Muscle of leg (tissue), 3 donors: ENCODE measurements at regions not wholly inside any gene's neighbourhood (a gene's known extent, or its start where the extent isn't known, plus 50 kb on each side); places are given as distances from the start of the nearest gene placed in this dataset.

Experiments used
- DNase-seq: peaks from one replicate; pipeline ENCODE4 v3.0.0; 2013
- H3K27ac ChIP-seq: one replicate; pipeline ENCODE4 v1.5.1; 2013; ENCODE audit warnings: mild to moderate bottlenecking, low read length, control low read depth
- H3K27me3 ChIP-seq: one replicate; pipeline ENCODE4 v1.6.1; 2013; ENCODE audit warnings: low read length; ENCODE audit not compliant: control insufficient read depth, insufficient read depth
- H3K36me3 ChIP-seq: one replicate; pipeline ENCODE4 v1.6.1; 2013; ENCODE audit warnings: low read length; ENCODE audit not compliant: control insufficient read depth, insufficient read depth
- H3K4me1 ChIP-seq: one replicate; pipeline ENCODE4 v1.6.1; 2013; ENCODE audit warnings: low read length; ENCODE audit not compliant: control insufficient read depth, insufficient read depth
- H3K4me3 ChIP-seq: one replicate; pipeline ENCODE4 v1.5.1; 2013; ENCODE audit warnings: low read length, control low read depth
- H3K9me3 ChIP-seq: replicated peaks from 2 replicates; pipeline ENCODE4 v1.6.1; 2013; ENCODE audit warnings: low read depth, low read length; ENCODE audit not compliant: control insufficient read depth
- WGBS: methylation state at CpG from one replicate; pipeline ENCODE4 v1.1.5; 2013; ENCODE audit warnings: missing lambda C conversion rate; ENCODE audit not compliant: insufficient coverage; 5-methylcytosine and 5-hydroxymethylcytosine counted together

DNA sequence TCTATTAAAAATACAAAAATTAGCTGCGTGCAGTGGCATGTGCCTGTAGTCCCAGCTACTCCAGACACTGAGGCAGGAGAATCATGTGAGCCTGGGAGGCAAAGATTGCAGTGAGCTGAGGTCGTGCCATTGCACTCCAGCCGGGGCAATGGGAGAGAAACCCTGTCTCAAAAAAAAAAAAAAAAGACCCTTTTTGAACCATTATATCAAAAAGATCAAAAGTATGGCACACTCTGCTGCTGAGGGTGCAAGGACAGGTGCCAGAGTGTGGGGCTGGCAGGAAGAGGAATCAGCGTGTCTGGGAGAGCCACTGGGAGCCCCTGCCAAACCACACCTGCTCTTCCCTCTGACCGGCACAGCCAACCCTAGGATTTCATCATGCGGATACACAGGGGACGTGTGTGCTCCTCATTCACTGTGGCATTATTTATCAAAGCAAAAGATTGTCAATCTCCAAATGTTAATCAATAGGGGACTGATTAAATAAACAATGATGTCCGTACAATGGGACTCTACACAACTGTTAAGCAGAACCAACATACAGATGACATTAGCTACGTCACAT, 147.3 kb upstream of the TLE3 start:
- no CpG with 5 or more reads among the region's 9 CpGs for WGBS
- no peak overlapping the region for H3K4me3 ChIP-seq
- H3K9me3 ChIP-seq, result no peaks in the 10 kb centered on the region
- no peak overlapping the region for H3K27ac ChIP-seq
- no peaks in the 10 kb centered on the region for H3K36me3 ChIP-seq
- DNase-seq, result no peak
- H3K4me1 ChIP-seq, result peaks cover 9% of the 10 kb centered on the region
- peaks cover 4% of the 10 kb centered on the region for H3K27me3 ChIP-seq

DNA sequence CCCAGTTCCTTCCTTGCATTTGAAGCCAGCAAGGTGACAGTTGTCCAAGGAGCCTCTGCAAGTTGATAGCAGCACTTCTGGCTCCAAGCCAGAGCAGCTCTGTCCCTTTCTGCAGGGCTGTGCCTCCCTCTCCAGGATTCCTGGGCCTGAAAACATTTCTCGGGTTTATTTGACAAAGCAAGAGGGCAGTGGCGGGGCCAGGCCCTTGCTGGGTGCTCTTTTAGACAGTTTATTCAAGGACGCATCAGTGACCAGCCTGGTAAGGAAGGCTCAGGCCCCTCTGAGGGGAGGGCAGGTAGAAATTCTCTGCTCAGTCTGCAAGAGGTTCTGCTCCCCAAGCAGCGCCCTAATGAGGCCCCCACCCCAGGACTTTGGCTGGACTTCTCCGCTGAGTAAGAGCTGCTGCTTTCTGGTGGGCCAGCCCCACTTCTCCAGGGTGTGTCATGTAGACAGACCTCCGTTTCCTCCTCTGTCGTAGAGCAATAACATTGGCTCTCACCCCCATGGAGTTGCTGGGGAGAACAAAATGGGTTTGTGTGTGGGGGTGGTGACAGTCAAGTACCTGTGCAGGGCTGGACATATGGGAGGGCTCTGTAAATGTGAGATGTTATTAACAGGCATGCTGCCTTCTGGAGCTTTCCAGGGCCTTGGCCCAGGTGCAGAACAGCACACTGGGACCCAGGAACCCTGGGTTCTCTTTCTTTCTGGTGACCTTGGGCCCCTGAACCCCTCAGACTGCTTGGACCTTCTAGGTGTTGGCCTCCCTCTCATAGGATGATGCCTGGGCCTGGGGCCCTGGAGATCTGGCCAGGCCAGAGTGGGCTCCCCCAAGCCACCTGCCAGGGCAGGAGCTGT, 146.2 kb upstream of the TLE3 start:
- Histone ChIP-seq H3K4me1 (peaks cover 2% of the 10 kb centered on the region), H3K9me3 (no peaks in the 10 kb centered on the region), H3K27me3 (no peaks in the 10 kb centered on the region), H3K4me3 (no peak overlapping the region), H3K27ac (no peak overlapping the region), H3K36me3 (no peaks in the 10 kb centered on the region)
- WGBS, result 69% methylated on average over 3 of the region's 7 CpGs
- DNase-seq, result no peak

DNA sequence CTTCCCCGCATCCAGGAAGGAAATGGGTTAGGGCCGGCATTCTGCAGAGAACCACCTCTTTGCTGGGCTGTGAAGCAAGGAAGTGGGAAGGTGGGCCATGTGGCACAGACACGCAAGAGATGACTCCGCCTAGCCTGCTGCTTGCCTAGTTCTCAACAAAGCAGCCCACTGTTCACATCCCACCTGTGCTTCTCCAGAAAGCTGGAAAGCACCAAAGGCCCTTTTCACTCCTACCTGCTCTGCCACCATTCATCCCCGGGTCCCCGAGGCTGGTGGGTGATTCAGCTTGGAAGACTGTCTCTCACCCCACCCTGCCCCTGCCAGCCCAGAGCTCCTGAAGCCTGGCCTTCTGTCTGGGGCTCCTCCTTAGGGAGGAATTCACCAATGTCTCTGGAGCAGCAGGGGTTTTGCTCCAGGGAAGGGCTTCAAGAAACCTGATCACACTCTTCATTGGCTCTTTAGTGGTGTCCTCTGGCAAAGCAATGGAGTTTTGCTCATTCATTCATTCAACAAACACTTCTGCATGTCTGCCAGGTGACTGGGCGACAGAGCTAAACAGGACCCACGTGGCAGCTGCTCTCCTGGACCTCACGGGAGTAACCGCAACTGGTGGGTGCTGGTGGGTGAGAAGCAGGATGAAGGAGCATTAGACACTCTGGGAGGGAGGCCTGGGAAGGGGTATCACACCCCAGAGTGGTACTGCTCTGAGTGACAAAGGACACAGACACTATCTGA, 145.4 kb upstream of the TLE3 start:
- WGBS, result 82% methylated on average over 7 of the region's 10 CpGs
- DNase-seq, result no peak

DNA sequence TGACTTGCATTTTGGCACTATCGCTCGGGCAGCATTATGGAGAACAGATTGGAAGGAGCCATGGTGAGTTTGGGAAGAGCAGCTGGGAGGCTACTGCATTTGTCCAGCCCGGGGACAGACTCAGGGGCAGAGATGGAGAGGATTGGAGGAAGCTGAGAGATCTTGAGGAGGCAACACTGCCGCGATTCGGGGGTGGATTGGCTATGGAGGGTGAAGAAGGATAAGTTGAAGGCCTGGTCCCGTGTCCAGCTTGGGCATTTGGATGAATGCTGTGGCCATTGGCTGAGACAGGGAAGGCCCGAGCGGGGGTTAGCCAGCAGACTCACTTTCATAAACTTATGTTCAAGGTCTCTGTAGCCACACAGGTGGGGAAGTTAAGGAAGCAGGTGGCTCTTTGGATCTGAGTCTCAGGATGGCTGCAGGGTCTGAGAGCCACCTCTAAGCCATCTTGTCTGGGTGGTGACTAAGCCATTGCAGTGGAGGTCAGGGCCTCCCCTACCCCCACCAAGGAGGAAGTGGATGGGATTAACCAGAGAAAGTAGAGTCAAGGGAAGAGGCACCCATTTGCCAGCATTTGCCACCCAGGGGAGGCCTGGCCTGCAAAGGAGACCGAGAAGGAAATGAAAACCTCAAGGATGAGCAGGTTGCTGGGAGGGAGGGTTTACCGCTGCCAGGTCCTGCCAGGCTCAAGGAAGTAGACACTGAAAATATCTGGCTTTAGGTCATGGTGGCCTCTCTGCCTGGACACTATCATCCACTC, 144.0 kb upstream of the TLE3 start:
- no peaks in the 10 kb centered on the region for H3K27me3 ChIP-seq
- H3K36me3 ChIP-seq, result no peaks in the 10 kb centered on the region
- 76% methylated on average over 8 of the region's 11 CpGs for WGBS
- peaks cover 2% of the 10 kb centered on the region for H3K4me1 ChIP-seq
- H3K4me3 ChIP-seq, result no peak overlapping the region
- DNase-seq, result no peak
- H3K9me3 ChIP-seq, result no peaks in the 10 kb centered on the region
- no peak overlapping the region for H3K27ac ChIP-seq

More for the DNA sequence above, 145.4 kb upstream of the TLE3 start:
- no peak overlapping the region for H3K27ac ChIP-seq
- H3K36me3 ChIP-seq, result no peaks in the 10 kb centered on the region
- H3K4me1 ChIP-seq, result peaks cover 2% of the 10 kb centered on the region
- no peaks in the 10 kb centered on the region for H3K9me3 ChIP-seq
- no peaks in the 10 kb centered on the region for H3K27me3 ChIP-seq
- H3K4me3 ChIP-seq, result no peak overlapping the region

DNA sequence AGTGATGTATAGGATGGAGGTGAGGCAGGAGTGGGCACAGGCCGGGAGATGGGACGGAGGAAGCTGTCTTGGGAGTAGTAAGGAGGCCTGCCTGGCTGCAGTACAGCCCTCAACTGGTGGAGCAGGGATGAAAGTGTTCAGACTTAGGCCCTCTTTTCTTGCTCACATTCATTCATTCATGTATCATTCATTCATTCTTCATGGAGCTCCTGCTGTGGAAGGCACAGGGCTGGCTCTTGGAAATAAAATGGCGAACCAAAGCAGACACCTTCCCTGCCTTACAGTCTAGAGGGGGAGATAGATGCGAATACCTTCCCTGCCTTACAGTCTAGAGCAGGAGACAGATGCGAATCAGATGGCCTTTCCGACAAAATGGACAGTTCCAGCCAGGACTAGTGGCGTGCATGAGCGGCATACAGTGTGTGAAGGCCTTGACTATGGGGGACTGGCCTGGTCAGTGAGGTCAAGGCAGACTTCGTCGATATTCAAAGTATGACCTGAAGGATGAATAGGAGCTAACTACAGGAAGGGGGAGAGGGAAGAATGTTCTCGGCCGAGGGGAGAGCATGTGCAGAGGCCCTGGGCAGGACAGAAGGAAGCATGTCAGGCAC, 143.2 kb upstream of the TLE3 start:
- H3K4me1 ChIP-seq, result peaks cover 2% of the 10 kb centered on the region
- peaks cover 1% of the 10 kb centered on the region for H3K27me3 ChIP-seq
- 89% methylated on average over 6 of the region's 12 CpGs for WGBS
- no peak overlapping the region for H3K4me3 ChIP-seq
- no peaks in the 10 kb centered on the region for H3K9me3 ChIP-seq
- no peaks in the 10 kb centered on the region for H3K36me3 ChIP-seq
- no peak overlapping the region for H3K27ac ChIP-seq
- DNase-seq, result no peak

DNA sequence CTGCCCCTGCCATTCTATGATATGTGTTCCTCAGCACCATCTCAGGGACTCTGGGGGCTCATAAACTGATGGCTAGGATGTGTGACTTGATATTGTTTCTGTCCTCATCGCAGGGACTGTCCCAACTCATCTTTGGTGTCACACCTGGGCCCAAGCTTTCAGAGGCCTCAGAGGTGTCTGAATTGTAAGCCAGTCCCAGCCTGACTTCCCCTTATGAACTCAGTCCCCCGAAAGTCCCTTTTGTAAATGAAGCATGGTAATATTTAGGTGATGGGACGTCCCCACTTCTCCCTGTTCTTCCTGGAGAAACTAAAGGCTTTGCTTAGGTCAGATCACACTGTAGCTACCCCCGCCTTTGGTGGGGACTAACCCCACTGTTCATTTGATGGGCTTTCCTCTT, 142.4 kb upstream of the TLE3 start:
- Histone ChIP-seq H3K4me1 (peaks cover 2% of the 10 kb centered on the region), H3K36me3 (no peaks in the 10 kb centered on the region), H3K27me3 (peaks cover 2% of the 10 kb centered on the region), H3K9me3 (no peaks in the 10 kb centered on the region), H3K27ac (no peak overlapping the region), H3K4me3 (no peak overlapping the region)
- 63% methylated on average over 1 of the region's 4 CpGs for WGBS
- no peak for DNase-seq

DNA sequence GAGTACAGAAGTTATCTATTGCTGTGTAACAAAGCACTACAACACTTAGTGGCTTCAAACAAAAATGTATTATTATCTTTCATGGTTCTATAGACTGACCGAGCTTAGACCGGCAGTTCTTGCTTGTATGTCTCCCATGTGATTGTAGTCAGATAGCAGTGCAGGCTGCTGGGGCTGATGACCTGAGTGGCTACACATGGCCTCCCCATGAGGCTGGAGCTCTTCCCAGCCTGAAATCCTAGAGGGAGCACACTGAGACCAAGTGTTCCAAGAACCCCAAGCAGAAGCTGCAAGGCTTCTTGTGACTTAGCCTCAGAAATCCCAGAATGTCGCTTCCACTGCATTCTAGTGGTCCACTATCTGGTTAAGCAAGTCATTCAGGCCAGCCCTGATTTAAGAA, 141.2 kb upstream of the TLE3 start:
- WGBS, result 73% methylated on average over 3 of the region's 3 CpGs
- DNase-seq, result no peak
- Histone ChIP-seq H3K4me3 (no peak overlapping the region), H3K4me1 (peaks cover 2% of the 10 kb centered on the region), H3K27me3 (peaks cover 2% of the 10 kb centered on the region), H3K9me3 (no peaks in the 10 kb centered on the region), H3K27ac (no peak overlapping the region), H3K36me3 (no peaks in the 10 kb centered on the region)

DNA sequence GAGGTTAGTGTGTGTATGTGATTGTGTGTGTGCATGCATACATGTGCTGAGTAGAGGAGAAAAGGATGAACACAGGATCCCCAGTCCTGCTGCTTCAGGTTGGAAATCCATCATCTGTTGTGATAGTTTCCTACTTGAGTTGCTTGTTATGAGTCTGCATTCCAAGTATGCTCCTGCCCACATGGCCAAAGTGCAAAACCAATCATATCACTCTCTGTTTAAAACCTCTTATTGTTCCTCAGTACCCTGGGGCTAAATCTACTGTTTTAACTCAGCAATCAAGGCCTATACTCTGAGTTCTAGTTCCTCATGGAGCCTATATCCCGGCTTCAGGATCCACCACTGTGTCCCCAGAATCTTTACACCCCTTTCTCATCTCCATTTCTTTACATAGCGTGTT, 139.9 kb upstream of the TLE3 start:
- Histone ChIP-seq H3K4me1 (no peaks in the 10 kb centered on the region), H3K27me3 (peaks cover 2% of the 10 kb centered on the region), H3K27ac (no peak overlapping the region), H3K36me3 (no peaks in the 10 kb centered on the region), H3K9me3 (no peaks in the 10 kb centered on the region), H3K4me3 (no peak overlapping the region)
- DNase-seq, result no peak
- WGBS, result 86% methylated on average over 2 of the region's 2 CpGs

DNA sequence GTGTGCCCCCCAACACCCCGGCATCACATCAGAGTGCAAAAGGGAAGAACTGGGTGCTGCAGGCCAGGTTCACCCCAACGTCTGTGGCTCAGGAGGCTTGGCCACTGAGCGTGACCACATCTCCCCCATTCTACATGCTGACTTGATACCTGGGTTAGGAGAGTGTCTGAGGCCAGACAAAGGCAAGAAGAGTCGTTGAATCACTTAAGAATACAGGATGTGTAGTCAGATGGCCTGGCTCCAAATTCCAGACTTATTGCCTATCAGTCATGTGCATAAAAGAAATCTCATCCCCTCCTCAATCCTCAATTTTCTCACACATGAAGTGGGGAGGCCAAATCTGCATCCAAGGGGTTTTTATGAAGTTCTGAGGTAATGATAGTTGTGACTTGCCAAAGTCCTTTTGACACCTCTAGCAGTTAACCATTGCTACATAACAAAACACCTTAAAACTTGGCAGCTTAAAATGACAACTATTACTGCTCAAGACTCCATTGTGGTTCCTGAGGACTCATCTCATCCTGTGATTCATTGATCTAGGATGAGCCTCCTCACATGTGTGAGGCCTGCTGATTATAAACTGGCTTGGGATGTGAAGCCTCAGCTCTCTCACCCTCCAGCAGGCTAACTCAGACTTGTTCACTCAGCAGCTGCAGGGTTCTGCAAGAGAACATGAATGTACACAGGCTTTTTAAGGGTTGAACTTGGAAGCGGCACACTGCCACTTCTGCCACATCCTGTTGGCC, 138.8 kb upstream of the TLE3 start:
- no peak overlapping the region for H3K4me3 ChIP-seq
- H3K4me1 ChIP-seq, result no peaks in the 10 kb centered on the region
- no peak overlapping the region for H3K27ac ChIP-seq
- peaks cover 4% of the 10 kb centered on the region for H3K9me3 ChIP-seq
- WGBS, result 89% methylated on average over 1 of the region's 5 CpGs
- H3K36me3 ChIP-seq, result no peaks in the 10 kb centered on the region
- DNase-seq, result no peak
- peaks cover 2% of the 10 kb centered on the region for H3K27me3 ChIP-seq
